ENCODE measurements at regions not wholly inside any gene's neighbourhood (a gene's known extent, or its start where the extent isn't known, plus 50 kb on each side); places are given as distances from the start of the nearest gene placed in this dataset.
A peak's percentile ranks its signal among the peaks of the same experiment; 100 is the strongest.

- TF ChIP-seq EP300 (IDR thresholded peaks at IDR 0.05; ENCODE audit: low read depth), result no peak
- peak; percentile 44 for TF ChIP-seq POLR2A (IDR thresholded peaks at IDR 0.05)
- TF ChIP-seq POLR2AphosphoS5 (IDR thresholded peaks at IDR 0.05), result peak in 2 of 3 donors; percentile 32 to 56
- in situ Hi-C loops (cut with MboI; ENCODE audit: low pct_ligation_motif_present in 1 of 4, low pct_unique_long_range_greater_than_20kb in 1 of 4, low sequenced_read_pairs in 3 of 4), result no loop called here
- H3K4me1 ChIP-seq, result peaks cover 18 to 54% (median 37%) of the 10 kb centered on the region in 4 donors
Measured at GRCh38 chr9:89658931-89659330, 54.1 kb downstream of the GADD45G start.

GRCh38 chr9:89659473-89659872 is 54.7 kb downstream of the GADD45G start:
- Histone ChIP-seq H3K9me3 (no peaks in the 10 kb centered on the region), H3K4me3 (no peak overlapping the region), H3K27ac (no peak overlapping the region), H3K27me3 (no peaks in the 10 kb centered on the region), H3K36me3 (no peaks in the 10 kb centered on the region), H3K4me1 (peaks cover 18 to 59% (median 43%) of the 10 kb centered on the region in 4 donors)
- WGBS, 2 donors (ENCODE audit: low coverage in 1 of 2), result 93% methylated on average over 9 of the region's 9 CpGs; no CpG with 5 or more reads in 1 of the 2 donors
- TF ChIP-seq POLR2AphosphoS5 (IDR thresholded peaks at IDR 0.05) (no peak), POLR2A (IDR thresholded peaks at IDR 0.05) (no peak), EP300 (IDR thresholded peaks at IDR 0.05; ENCODE audit: low read depth) (no peak), CTCF (IDR thresholded peaks at IDR 0.05) (no peak)
- in situ Hi-C loops (cut with MboI; ENCODE audit: low pct_ligation_motif_present in 1 of 4, low pct_unique_long_range_greater_than_20kb in 1 of 4, low sequenced_read_pairs in 3 of 4) (no loop called here), intact Hi-C loops (cut with DNase I; ENCODE audit: low total_unique reads) (no loop called here)
- no peak for DNase-seq

More at GRCh38 chr9:89658931-89659330, 54.1 kb downstream of the GADD45G start:
- WGBS, 2 donors (ENCODE audit: low coverage in 1 of 2), result 51 to 60% methylated on average over 5 to 6 of the region's 6 CpGs
- Histone ChIP-seq H3K36me3 (no peaks in the 10 kb centered on the region), H3K9me3 (no peaks in the 10 kb centered on the region), H3K27ac (no peak overlapping the region), H3K27me3 (no peaks in the 10 kb centered on the region), H3K4me3 (no peak overlapping the region)
- peak; percentile 84 for DNase-seq
- intact Hi-C loops (cut with DNase I; ENCODE audit: low total_unique reads), result no loop called here

- TF ChIP-seq EP300 (IDR thresholded peaks at IDR 0.05; ENCODE audit: low read depth), result no peak
- H3K27me3 ChIP-seq, result no peaks in the 10 kb centered on the region
- in situ Hi-C loops (cut with MboI; ENCODE audit: low pct_ligation_motif_present in 1 of 4, low pct_unique_long_range_greater_than_20kb in 1 of 4, low sequenced_read_pairs in 3 of 4) (no loop called here), intact Hi-C loops (cut with DNase I; ENCODE audit: low total_unique reads) (loop anchor here (5.0 kb wide), 1 partner anchor 58 kb away; no protein-coding TSS in a partner anchor)
- 77% methylated on average over 6 of the region's 6 CpGs; no CpG with 5 or more reads in 1 of the 2 donors for WGBS, 2 donors (ENCODE audit: low coverage in 1 of 2)
- no peak for DNase-seq
- peak overlapping the region in 2 of 4 donors; percentile 4 to 78 for H3K27ac ChIP-seq
- H3K36me3 ChIP-seq, result no peaks in the 10 kb centered on the region
- no peaks in the 10 kb centered on the region for H3K9me3 ChIP-seq
- peaks cover 18 to 63% (median 45%) of the 10 kb centered on the region in 4 donors for H3K4me1 ChIP-seq
- no peak overlapping the region for H3K4me3 ChIP-seq
Measured at GRCh38 chr9:89659891-89660685, 55.3 kb downstream of the GADD45G start.

GRCh38 chr9:89661391-89661949 is 56.7 kb downstream of the GADD45G start:
- peak overlapping the region; percentile 78 to 89 (median 84) for H3K27ac ChIP-seq
- no peaks in the 10 kb centered on the region for H3K9me3 ChIP-seq
- no peaks in the 10 kb centered on the region for H3K36me3 ChIP-seq
- WGBS, 2 donors (ENCODE audit: low coverage in 1 of 2), result 43% methylated on average over 13 of the region's 13 CpGs; no CpG with 5 or more reads in 1 of the 2 donors
- in situ Hi-C loops (cut with MboI; ENCODE audit: low pct_ligation_motif_present in 1 of 4, low pct_unique_long_range_greater_than_20kb in 1 of 4, low sequenced_read_pairs in 3 of 4) (no loop called here), intact Hi-C loops (cut with DNase I; ENCODE audit: low total_unique reads) (loop anchor here (5.0 kb wide), 1 partner anchor 59 kb away; no protein-coding TSS in a partner anchor)
- TF ChIP-seq POLR2AphosphoS5 (IDR thresholded peaks at IDR 0.05) (no peak), POLR2A (IDR thresholded peaks at IDR 0.05) (no peak), EP300 (IDR thresholded peaks at IDR 0.05; ENCODE audit: low read depth) (no peak), CTCF (IDR thresholded peaks at IDR 0.05) (no peak)
- H3K4me1 ChIP-seq, result peaks cover 18 to 67% (median 48%) of the 10 kb centered on the region in 4 donors
- peak; percentile 47 for DNase-seq
- no peaks in the 10 kb centered on the region for H3K27me3 ChIP-seq
- H3K4me3 ChIP-seq, result peak overlapping the region in 2 of 4 donors; percentile 1 to 15
